Activated naive CD4-positive, alpha-beta T cell treated with anti-CD3 and anti-CD28 coated beads, Interleukin-2, amount 50 U/mL, for 72 hours (primary cell): ENCODE measurements at regions not wholly inside any gene's neighbourhood (a gene's known extent, or its start where the extent isn't known, plus 50 kb on each side); places are given as distances from the start of the nearest gene placed in this dataset.

ENCODE experiments used
- ATAC-seq, 2 donors: fragments of 150-1000 bp; cut with Tn5 transposase; 2 replicates each; pipeline ENCODE4 v1.10.0; 2021; ENCODE audit warnings: mild to moderate bottlenecking in 2 of 2, moderate library complexity in 2 of 2
- DNase-seq, 2 donors: peaks; one replicate each; pipeline ENCODE4 v3.0.0; 2021 to 2022; ENCODE audit warnings: low spot score in 2 of 2
- H3K27ac Mint-ChIP-seq, 2 donors: one replicate each; pipeline ENCODE4 v1.8.0; 2022; ENCODE audit warnings: mild to moderate bottlenecking in 2 of 2, mixed read lengths in 2 of 2
- H3K36me3 Mint-ChIP-seq, 2 donors: one replicate each; pipeline ENCODE4 v1.8.0; 2022; ENCODE audit warnings: mixed read lengths in 2 of 2
- H3K9me3 Mint-ChIP-seq, 2 donors: one replicate each; pipeline ENCODE4 v1.8.0; 2022; ENCODE audit warnings: mixed read lengths in 2 of 2

DNA sequence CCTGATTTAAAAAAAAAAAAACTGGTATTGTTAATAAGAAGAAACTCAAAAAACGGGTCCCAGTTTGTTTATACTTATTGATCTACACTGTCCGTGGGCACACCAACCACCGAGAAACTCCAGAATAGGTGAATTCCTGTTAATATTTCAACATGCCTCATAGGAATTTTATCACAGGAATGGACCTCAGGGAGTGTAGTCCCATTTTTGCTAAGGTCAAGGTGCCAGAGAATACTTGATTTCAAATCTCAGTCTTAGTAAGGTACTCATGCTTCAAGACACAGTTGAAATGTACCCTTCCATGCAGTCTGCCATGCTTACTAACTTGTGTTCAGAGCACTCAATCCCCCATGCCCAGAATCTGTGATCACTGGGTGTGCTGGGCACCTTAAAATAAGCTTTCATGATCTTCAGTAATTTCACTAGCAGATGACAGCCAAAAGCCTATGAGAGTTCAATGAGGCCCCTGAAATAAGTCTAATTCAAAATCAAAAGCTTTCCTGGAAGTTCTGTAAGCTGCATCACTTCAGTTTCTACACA, 385.7 kb downstream of the TNS3 start:
- no peak for DNase-seq
- ATAC-seq = no peak

GRCh38 chr7:47195641-47196040, 386.3 kb downstream of the TNS3 start:
- H3K36me3 Mint-ChIP-seq = no peaks in the 10 kb centered on the region
- H3K27ac Mint-ChIP-seq = no peak overlapping the region
- no peak for DNase-seq
- H3K9me3 Mint-ChIP-seq = peaks cover 0 to 5% of the 10 kb centered on the region in 2 donors
- no peak for ATAC-seq

More for the DNA sequence above, 385.7 kb downstream of the TNS3 start:
- Mint-ChIP-seq H3K27ac (no peak overlapping the region), H3K36me3 (no peaks in the 10 kb centered on the region), H3K9me3 (peaks cover 0 to 5% of the 10 kb centered on the region in 2 donors)

GRCh38 chr7:47194516-47195057, 387.3 kb downstream of the TNS3 start:
- DNase-seq = no peak
- Mint-ChIP-seq H3K9me3 (peaks cover 0 to 5% of the 10 kb centered on the region in 2 donors), H3K27ac (no peak overlapping the region), H3K36me3 (no peaks in the 10 kb centered on the region)
- no peak for ATAC-seq

DNA sequence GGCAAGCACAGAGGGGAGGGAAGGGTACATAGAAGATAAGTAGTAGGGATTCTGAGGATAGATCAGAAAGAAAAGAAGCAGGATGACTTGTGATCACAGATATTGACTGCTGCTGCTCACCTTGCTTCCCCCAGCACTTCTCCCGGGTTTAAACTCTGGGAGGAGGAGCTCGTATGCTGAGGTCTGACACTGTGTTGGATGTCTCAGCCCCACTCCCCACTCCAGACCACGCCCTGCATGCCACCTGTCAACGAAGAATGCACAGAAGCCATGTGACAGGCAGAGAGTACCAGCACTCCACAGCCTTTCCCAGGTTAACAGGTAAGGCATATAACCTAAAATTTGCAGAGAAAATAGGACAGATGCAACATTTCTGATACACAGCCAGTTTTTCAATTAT, 388.9 kb downstream of the TNS3 start:
- peaks cover 0 to 5% of the 10 kb centered on the region in 2 donors for H3K9me3 Mint-ChIP-seq
- H3K36me3 Mint-ChIP-seq = no peaks in the 10 kb centered on the region
- no peak for ATAC-seq
- DNase-seq = no peak
- no peak overlapping the region for H3K27ac Mint-ChIP-seq

GRCh38 chr7:47191876-47192291, 390.0 kb downstream of the TNS3 start:
- no peak for ATAC-seq
- Mint-ChIP-seq H3K36me3 (no peaks in the 10 kb centered on the region), H3K27ac (no peak overlapping the region), H3K9me3 (peaks cover 0 to 5% of the 10 kb centered on the region in 2 donors)
- no peak for DNase-seq

DNA sequence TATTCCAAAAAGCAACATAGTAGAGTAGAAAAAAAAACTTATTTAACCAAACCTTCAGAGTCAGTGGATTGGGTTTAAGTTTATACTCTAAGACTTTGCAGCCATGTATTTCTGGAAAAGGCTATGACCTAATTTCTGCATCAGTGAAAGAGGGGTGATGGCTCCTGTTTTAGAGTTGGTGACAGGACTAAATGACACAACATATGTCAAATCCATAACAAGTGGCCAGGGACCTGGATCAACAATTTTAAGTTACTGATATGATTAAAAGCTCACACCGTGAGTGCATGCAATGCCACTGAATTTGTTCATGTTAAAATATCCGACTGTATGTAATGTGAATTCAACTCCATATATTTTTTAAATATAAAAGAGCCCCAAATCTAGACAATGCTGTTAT, 390.6 kb downstream of the TNS3 start:
- Mint-ChIP-seq H3K9me3 (peaks cover 0 to 5% of the 10 kb centered on the region in 2 donors), H3K36me3 (no peaks in the 10 kb centered on the region), H3K27ac (no peak overlapping the region)
- ATAC-seq (no peak), DNase-seq (no peak)

DNA sequence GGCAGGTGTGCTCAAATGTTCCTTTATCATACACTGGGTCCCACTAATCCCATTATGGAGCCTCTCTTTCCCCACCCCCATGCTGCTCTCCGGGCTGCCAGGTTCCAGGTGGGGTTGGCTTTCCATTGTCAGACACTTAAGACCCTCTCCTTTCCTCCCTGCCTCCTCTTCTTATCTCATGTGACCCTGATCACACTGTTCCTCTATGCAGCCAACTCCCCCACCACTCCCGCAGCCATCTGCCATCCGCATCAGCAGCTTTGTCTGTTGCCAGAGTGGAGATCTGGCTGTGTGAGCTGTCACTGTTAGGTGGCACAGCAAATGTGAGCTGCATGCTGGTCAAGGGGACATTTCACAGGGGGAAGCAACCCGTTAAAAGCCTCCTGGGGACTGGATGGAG, 391.4 kb downstream of the TNS3 start:
- DNase-seq (no peak), ATAC-seq (no peak)
- Mint-ChIP-seq H3K9me3 (peaks cover 0 to 5% of the 10 kb centered on the region in 2 donors), H3K27ac (no peak overlapping the region), H3K36me3 (no peaks in the 10 kb centered on the region)

DNA sequence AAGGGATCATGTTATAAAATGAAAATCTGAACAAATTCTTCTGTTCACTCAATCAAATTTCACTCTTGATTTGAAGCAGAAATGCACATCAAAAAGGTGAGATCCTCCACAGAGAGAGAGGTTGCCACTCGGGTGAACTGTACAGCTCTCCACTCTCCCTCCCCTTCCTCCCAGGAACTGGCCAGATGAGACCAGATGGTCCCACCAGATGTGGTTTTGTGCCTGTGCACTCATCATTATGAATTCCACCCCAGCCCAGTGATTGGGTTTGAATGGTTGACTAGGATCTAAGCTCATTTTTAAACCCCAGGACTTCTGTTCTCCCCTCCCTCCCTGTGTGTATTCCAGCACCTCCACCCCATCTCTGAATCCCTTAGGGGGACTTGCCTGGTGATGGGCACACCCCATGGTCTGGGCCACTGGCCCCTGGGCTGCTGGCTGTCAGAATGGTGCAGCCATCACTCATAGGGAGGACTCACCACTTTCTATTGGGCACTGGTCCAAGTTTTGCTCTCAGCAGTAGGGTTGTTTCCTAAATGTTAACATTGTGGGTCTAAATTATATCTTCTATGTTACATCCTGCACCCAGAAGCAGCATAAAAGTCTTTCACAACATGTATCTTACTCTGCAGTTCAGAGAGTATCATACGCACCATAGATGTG, 393.1 kb downstream of the TNS3 start:
- ATAC-seq = no peak
- H3K36me3 Mint-ChIP-seq = no peaks in the 10 kb centered on the region

DNA sequence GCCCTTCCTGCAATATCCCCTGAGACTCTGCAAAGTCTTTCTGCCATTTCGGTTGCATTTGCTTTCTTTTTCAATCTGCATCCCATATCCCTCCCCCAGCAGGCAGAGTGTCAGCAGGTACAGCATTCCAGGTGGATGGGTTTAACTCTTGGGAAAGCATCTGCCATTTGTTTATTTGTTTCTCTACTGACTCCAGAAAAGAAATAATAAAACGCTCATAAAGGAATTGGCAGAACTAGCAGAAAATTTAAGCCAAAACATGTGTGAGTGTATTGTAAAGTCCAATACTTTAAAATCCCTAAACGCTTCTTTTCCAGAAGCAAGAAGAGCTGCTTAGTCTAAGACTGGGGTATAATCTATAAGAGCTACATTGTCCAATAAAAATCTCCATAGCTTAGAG, 393.8 kb downstream of the TNS3 start:
- Mint-ChIP-seq H3K27ac (no peak overlapping the region), H3K9me3 (no peaks in the 10 kb centered on the region), H3K36me3 (no peaks in the 10 kb centered on the region)
- DNase-seq = no peak
- ATAC-seq = no peak

More for the DNA sequence above, 393.1 kb downstream of the TNS3 start:
- Mint-ChIP-seq H3K27ac (no peak overlapping the region), H3K9me3 (no peaks in the 10 kb centered on the region)
- DNase-seq = no peak

- Mint-ChIP-seq H3K9me3 (no peaks in the 10 kb centered on the region), H3K36me3 (no peaks in the 10 kb centered on the region), H3K27ac (no peak overlapping the region)
- ATAC-seq (no peak), DNase-seq (no peak)
Observed at GRCh38 chr7:47186316-47186715, 395.6 kb downstream of the TNS3 start.

DNA sequence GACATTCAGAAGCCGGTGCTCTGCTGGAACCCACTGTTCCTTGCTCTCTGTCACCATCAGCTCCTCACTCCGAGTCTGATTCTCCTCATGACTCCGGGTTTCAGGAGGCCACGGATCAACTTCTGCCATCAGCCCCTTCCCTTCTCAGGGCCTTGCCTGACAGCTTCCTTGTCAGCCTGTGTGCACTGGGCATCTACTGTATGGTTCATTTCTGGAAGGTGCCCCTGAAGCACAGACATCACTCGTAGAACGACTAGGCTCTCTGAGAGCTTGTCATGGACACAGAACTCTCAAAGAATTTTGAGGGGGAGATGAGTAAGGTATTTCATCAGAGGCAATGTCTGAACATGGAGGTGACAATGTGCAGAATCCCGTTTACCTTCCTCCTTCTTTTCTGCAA, 396.1 kb downstream of the TNS3 start:
- ATAC-seq (no peak), DNase-seq (no peak)
- Mint-ChIP-seq H3K9me3 (no peaks in the 10 kb centered on the region), H3K36me3 (no peaks in the 10 kb centered on the region), H3K27ac (no peak overlapping the region)

GRCh38 chr7:47185170-47185569, 396.7 kb downstream of the TNS3 start:
- no peak overlapping the region for H3K27ac Mint-ChIP-seq
- no peak for DNase-seq
- no peaks in the 10 kb centered on the region for H3K9me3 Mint-ChIP-seq
- ATAC-seq = no peak
- no peaks in the 10 kb centered on the region for H3K36me3 Mint-ChIP-seq

DNA sequence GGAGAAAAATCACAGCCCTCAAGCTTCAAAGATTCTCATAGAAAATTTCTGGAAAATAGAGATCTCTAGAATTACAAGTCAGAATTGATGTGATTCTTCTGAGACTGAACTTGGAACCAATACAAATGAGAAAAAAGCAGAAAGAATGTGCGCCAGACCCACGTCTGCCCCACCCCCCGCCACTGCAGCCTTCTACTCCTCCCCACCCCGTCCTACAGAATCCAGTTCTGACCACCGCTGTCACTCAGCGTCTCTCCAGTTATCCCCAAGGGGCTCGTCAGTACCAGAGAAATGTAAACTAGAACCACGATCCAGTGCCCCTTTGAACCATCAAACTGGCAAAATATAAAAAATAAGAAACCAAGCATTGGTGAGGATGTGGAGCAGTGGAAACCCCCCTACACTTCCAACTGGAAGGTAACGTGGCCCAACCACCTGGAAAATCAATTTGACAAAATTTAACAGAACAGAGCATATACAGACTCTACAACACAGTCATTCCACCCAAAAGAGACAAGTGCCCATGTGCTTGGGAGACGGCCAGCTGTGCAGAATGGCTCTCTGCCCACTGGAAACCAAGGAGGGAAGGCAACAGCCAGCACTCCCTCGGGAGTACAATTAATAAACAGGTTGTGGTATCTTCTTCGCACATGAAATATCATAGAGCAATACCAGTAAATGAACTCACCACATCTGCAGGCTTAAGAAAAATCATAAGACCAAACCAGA, 397.9 kb downstream of the TNS3 start:
- H3K9me3 Mint-ChIP-seq = no peaks in the 10 kb centered on the region
- ATAC-seq = no peak
- H3K27ac Mint-ChIP-seq = no peak overlapping the region
- DNase-seq = no peak
- no peaks in the 10 kb centered on the region for H3K36me3 Mint-ChIP-seq

DNA sequence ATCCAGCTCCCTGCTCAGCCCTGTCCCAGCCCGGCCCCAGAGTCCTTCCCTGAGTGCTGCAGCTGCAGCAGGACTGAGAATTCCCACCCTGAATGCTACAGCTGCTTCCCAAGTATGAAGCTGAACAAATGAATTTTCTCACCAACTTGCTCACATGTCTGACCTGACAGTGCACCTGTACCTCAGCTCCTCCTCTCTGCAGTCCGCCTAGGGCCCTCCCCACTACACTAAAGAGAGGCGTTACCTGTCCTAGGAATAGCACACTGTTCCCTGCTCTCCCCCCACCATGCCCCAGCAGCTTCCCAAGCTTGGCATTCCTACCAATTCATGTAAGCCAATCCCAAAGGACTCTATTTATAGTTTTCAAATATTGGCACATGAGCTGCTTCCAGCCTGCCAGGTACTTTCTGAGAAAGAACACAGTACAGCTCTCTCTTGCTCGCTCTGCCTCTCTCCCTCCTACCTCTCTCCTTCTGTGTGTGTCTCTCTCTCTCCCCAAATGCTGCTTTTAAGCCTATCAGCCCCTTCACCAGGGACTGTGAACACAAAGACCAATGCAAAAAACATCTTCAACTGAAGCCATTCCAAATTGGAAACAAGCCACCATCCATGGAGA, 400.1 kb downstream of the TNS3 start:
- DNase-seq (no peak), ATAC-seq (no peak)
- Mint-ChIP-seq H3K36me3 (no peaks in the 10 kb centered on the region), H3K9me3 (no peaks in the 10 kb centered on the region), H3K27ac (no peak overlapping the region)

DNA sequence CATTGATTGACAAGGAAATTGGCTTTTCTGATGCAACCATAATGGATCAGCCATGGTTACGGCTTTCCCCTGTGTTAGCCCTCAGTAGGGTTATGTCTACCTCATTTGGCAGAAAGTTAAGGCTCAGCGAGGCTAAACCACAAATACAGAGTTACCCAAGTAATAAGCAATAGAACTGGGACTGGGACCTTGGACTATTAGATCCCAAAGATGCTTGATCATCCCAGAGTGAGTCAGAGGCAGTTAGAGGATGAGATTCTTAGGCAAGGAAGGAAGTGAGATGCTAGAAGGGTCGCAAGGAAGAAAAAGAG, 401.4 kb downstream of the TNS3 start:
- ATAC-seq = no peak
- DNase-seq = no peak
- H3K9me3 Mint-ChIP-seq = peaks cover 0 to 6% of the 10 kb centered on the region in 2 donors
- peaks cover 0 to 7% of the 10 kb centered on the region in 2 donors for H3K36me3 Mint-ChIP-seq
- no peak overlapping the region for H3K27ac Mint-ChIP-seq

DNA sequence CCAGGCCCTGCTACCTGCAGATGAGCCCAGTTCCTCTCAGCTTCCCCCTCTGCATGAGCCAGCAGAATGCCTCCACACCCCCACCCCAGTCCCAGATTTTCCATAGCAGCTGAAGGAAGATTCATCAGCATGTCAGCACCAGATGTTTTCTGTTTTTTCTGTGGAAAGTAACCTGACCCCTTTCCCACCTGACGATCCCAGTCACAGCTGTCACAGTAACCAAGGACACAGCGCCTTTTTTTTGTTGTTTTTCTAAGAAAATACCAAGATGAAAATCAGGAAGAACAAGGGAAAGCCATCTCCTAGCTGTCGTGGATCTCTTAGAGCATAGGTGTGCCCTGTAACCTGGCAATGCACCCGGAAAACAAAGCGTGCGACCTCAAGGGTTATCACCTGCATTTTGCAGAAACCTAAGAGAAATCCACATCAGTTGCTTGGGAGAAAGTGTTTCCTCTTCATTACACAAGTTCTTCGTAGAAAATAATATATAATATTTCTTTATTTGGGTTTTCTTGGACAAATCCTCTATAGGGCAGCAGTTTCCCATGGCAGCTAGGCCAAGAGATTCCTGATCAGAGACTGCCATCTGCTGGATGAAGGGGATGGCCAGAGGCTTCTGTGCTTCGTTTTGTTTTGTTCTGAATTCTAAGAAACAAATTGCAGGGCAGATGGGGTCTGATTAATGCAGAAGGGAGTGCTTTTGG, 401.9 kb downstream of the TNS3 start:
- Mint-ChIP-seq H3K27ac (no peak overlapping the region), H3K36me3 (peaks cover 0 to 7% of the 10 kb centered on the region in 2 donors), H3K9me3 (peaks cover 0 to 6% of the 10 kb centered on the region in 2 donors)
- ATAC-seq (no peak), DNase-seq (peak in 1 of 2 donors; percentile 6)
